ENCODE measurements at regions not wholly inside any gene's neighbourhood (a gene's known extent, or its start where the extent isn't known, plus 50 kb on each side); places are given as distances from the start of the nearest gene placed in this dataset.

DNA sequence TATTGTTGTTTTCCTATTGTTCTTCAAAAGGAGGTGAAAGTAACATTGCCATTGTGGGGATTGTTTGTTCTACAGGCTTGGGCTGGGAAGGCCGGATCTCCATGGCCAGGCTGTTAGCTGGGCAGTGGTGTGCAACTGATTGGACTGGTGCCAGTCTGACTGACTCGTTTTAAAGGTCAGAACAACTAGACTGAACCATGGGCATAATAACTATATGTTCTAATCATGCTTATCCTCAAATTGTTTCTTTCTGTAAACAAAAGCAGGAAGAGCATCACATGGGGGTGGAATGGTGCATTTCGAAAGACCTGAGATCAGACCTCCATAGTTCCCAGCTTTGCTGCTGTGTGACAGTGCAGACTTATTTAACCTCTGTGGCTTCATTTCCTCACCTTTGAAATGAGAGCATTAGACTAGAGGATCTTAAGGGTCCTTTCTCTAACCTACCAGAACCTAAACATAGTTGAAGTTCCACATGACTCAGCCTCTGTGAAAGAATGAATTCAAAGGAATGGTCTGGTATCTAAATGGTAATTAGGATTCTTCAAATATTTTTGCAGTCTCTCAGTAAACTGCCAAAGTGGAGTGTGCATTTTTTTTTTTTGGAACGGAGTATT, 66.7 kb upstream of the PGRMC2 start:
- peak; percentile 66 for DNase-seq (ENCODE audit: insufficient read length, low spot score, missing footprints)
- Histone ChIP-seq H3K27ac (ENCODE audit: low read depth, low read length) (peak overlapping the region; percentile 85), H3K9me3 (ENCODE audit: low read depth, low read length) (no peaks in the 10 kb centered on the region), H3K4me2 (ENCODE audit: insufficient read depth, low read length) (peak overlapping the region; percentile 32), H4K20me1 (ENCODE audit: insufficient read depth, low read length) (no peaks in the 10 kb centered on the region), H2AFZ (ENCODE audit: low read length) (no peak overlapping the region), H3K36me3 (ENCODE audit: insufficient read depth, low read length) (no peaks in the 10 kb centered on the region), H3K27me3 (ENCODE audit: insufficient read depth, low read length) (no peaks in the 10 kb centered on the region), H3K79me2 (ENCODE audit: insufficient read depth, low read length) (no peaks in the 10 kb centered on the region), H3K4me3 (ENCODE audit: insufficient read depth, low read length) (no peak overlapping the region), H3K4me1 (ENCODE audit: insufficient read depth, low read length) (peaks cover 42% of the 10 kb centered on the region)
- TF ChIP-seq, protein P1, sequence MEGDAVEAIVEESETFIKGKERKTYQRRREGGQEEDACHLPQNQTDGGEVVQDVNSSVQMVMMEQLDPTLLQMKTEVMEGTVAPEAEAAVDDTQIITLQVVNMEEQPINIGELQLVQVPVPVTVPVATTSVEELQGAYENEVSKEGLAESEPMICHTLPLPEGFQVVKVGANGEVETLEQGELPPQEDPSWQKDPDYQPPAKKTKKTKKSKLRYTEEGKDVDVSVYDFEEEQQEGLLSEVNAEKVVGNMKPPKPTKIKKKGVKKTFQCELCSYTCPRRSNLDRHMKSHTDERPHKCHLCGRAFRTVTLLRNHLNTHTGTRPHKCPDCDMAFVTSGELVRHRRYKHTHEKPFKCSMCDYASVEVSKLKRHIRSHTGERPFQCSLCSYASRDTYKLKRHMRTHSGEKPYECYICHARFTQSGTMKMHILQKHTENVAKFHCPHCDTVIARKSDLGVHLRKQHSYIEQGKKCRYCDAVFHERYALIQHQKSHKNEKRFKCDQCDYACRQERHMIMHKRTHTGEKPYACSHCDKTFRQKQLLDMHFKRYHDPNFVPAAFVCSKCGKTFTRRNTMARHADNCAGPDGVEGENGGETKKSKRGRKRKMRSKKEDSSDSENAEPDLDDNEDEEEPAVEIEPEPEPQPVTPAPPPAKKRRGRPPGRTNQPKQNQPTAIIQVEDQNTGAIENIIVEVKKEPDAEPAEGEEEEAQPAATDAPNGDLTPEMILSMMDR (IDR thresholded peaks at IDR 0.05; ENCODE audit: extremely low read depth, low read depth, low read length): no peak

DNA sequence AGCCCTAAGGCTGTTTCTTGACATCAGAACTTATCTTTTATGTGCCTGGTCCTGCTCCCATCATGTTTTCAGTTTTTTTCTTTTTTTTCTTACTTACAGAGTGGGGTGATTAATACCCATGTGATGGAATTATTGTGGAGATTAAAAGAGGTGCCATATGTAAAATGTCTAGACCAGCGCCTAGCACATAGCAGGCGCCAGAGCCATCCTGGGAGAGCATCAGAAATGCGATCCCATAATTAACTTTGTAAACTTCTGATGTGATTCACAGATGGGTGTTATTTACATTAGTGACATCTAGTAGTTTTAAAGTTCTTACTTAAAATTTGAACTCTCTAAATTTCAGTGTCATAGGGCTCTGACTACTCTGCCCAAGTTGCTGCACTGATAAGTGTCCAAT, 66.2 kb upstream of the PGRMC2 start:
- Histone ChIP-seq H3K4me1 (ENCODE audit: insufficient read depth, low read length) (peaks cover 41% of the 10 kb centered on the region), H3K9me3 (ENCODE audit: low read depth, low read length) (no peaks in the 10 kb centered on the region), H3K27me3 (ENCODE audit: insufficient read depth, low read length) (no peaks in the 10 kb centered on the region), H2AFZ (ENCODE audit: low read length) (no peak overlapping the region), H3K36me3 (ENCODE audit: insufficient read depth, low read length) (no peaks in the 10 kb centered on the region), H3K4me3 (ENCODE audit: insufficient read depth, low read length) (no peak overlapping the region), H4K20me1 (ENCODE audit: insufficient read depth, low read length) (no peaks in the 10 kb centered on the region), H3K4me2 (ENCODE audit: insufficient read depth, low read length) (peak overlapping the region; percentile 32), H3K27ac (ENCODE audit: low read depth, low read length) (peak overlapping the region; percentile 85), H3K79me2 (ENCODE audit: insufficient read depth, low read length) (no peaks in the 10 kb centered on the region)
- DNase-seq (ENCODE audit: insufficient read length, low spot score, missing footprints): no peak
- TF ChIP-seq, protein P1 (IDR thresholded peaks at IDR 0.05; ENCODE audit: extremely low read depth, low read depth, low read length): no peak

DNA sequence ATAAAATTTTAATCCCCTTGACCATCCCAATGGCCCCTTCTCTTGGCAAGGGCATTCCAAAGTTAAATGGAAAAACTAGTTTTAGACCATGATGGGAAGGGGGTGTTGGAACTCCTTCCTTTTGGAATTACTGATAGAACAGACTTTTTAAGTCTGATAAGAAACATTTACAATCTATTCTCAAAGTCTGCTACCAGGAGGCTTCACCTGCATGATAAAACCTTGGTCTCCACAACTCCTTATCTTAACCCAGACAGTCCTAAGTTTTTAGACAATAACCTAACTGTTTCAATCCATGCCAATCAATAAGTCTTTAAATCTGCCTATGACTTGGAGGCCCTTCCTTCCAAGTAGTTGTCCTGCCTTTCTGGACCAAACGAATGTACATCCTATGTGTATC, 63.9 kb upstream of the PGRMC2 start:
- no peaks in the 10 kb centered on the region for H3K79me2 ChIP-seq (ENCODE audit: insufficient read depth, low read length)
- no peaks in the 10 kb centered on the region for H3K36me3 ChIP-seq (ENCODE audit: insufficient read depth, low read length)
- no peak overlapping the region for H3K4me2 ChIP-seq (ENCODE audit: insufficient read depth, low read length)
- no peaks in the 10 kb centered on the region for H3K9me3 ChIP-seq (ENCODE audit: low read depth, low read length)
- H4K20me1 ChIP-seq (ENCODE audit: insufficient read depth, low read length): no peaks in the 10 kb centered on the region
- TF ChIP-seq, protein P1 (IDR thresholded peaks at IDR 0.05; ENCODE audit: extremely low read depth, low read depth, low read length): no peak
- no peak for DNase-seq (ENCODE audit: insufficient read length, low spot score, missing footprints)
- no peaks in the 10 kb centered on the region for H3K27me3 ChIP-seq (ENCODE audit: insufficient read depth, low read length)
- H3K4me3 ChIP-seq (ENCODE audit: insufficient read depth, low read length): no peak overlapping the region
- H2AFZ ChIP-seq (ENCODE audit: low read length): no peak overlapping the region
- H3K4me1 ChIP-seq (ENCODE audit: insufficient read depth, low read length): peaks cover 45% of the 10 kb centered on the region
- no peak overlapping the region for H3K27ac ChIP-seq (ENCODE audit: low read depth, low read length)

DNA sequence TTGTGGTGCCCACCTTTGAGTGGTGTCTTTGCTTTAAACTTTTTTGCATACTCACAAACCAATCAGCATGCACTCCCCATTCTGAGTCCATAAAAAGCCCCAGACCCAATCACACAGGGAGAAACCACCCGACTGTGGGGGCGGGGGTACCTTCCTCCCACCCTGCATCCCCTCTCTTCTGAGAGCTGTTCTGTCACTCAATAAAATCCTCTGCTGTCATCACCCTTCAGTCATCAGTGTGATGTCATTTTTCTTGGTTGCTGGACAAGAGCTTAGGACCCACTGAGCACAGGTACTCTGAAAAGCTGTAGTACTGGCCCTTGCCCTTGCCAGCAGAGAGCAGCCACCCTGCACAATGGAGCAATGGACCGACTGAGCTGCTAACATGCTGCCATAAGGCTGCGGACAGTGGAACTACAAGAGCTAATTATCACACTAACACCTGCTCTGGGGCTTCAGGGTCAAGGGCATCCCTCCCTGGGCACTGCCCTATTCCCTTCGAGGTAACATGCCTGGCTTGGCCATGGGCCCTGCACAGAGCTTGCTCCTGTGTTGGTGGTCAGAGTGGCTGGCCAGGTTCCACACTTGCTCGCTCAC, 62.9 kb upstream of the PGRMC2 start:
- Histone ChIP-seq H3K4me2 (ENCODE audit: insufficient read depth, low read length) (no peak overlapping the region), H3K79me2 (ENCODE audit: insufficient read depth, low read length) (no peaks in the 10 kb centered on the region), H3K9me3 (ENCODE audit: low read depth, low read length) (no peaks in the 10 kb centered on the region), H2AFZ (ENCODE audit: low read length) (no peak overlapping the region), H3K27me3 (ENCODE audit: insufficient read depth, low read length) (no peaks in the 10 kb centered on the region), H4K20me1 (ENCODE audit: insufficient read depth, low read length) (no peaks in the 10 kb centered on the region), H3K36me3 (ENCODE audit: insufficient read depth, low read length) (no peaks in the 10 kb centered on the region), H3K4me3 (ENCODE audit: insufficient read depth, low read length) (no peak overlapping the region), H3K27ac (ENCODE audit: low read depth, low read length) (no peak overlapping the region), H3K4me1 (ENCODE audit: insufficient read depth, low read length) (peaks cover 44% of the 10 kb centered on the region)
- TF ChIP-seq, protein P1 (IDR thresholded peaks at IDR 0.05; ENCODE audit: extremely low read depth, low read depth, low read length): no peak
- DNase-seq (ENCODE audit: insufficient read length, low spot score, missing footprints): no peak
